OCI-LY3 (cell line): ENCODE measurements at regions not wholly inside any gene's neighbourhood (a gene's known extent, or its start where the extent isn't known, plus 50 kb on each side); places are given as distances from the start of the nearest gene placed in this dataset.
A peak's percentile ranks its signal among the peaks of the same experiment; 100 is the strongest.

Experiments
- H2AFZ ChIP-seq: fragments of 200-600, 300-600 bp; shearing (Covaris generic); 2 replicates; pipeline ENCODE4 v1.6.0; 2014; ENCODE audit warnings: antibody characterized with exemption, low read depth, low read length
- H3K27ac ChIP-seq: fragments of 200-600, 300-600 bp; sonication (generic); 2 replicates; pipeline ENCODE4 v1.5.1; 2014; ENCODE audit warnings: mild to moderate bottlenecking, low read length, moderate library complexity, mixed read lengths
- H3K27me3 ChIP-seq: fragments of 200-600, 300-600 bp; sonication (generic); 2 replicates; pipeline ENCODE4 v1.6.1; 2014; ENCODE audit warnings: low read depth, low read length, mixed read lengths
- H3K36me3 ChIP-seq: fragments of 200-600, 300-600 bp; sonication (generic); replicated peaks from 2 replicates; pipeline ENCODE3; 2014; ENCODE audit warnings: low read depth, low read length, mixed read lengths
- H3K4me1 ChIP-seq: fragments of 300-600, 200-600 bp; sonication (generic); 2 replicates; pipeline ENCODE4 v1.6.1; 2014; ENCODE audit warnings: low read length, mixed read lengths
- H3K4me2 ChIP-seq: fragments of 200-600, 300-600 bp; sonication (generic); 2 replicates; pipeline ENCODE4 v1.6.1; 2014; ENCODE audit warnings: low read length, mixed read lengths
- H3K4me3 ChIP-seq: fragments of 300-600, 200-600 bp; sonication (generic); 2 replicates; pipeline ENCODE4 v1.5.1; 2014; ENCODE audit warnings: antibody characterized with exemption, mild to moderate bottlenecking, low read length, moderate library complexity
- H3K79me2 ChIP-seq: fragments of 300-600, 200-600 bp; shearing (Covaris generic); 2 replicates; pipeline ENCODE4 v1.6.1; 2014; ENCODE audit warnings: mild to moderate bottlenecking, low read length, mixed read lengths
- H3K9ac ChIP-seq: fragments of 300-600, 200-600 bp; shearing (Covaris generic); 2 replicates; pipeline ENCODE4 v1.6.0; 2014; ENCODE audit warnings: mild to moderate bottlenecking, low read length, moderate library complexity
- H3K9me3 ChIP-seq: fragments of 200-600, 300-600 bp; shearing (Covaris generic); 2 replicates; pipeline ENCODE4 v1.6.1; 2014; ENCODE audit warnings: low read length, mixed read lengths; ENCODE audit not compliant: insufficient read depth
- H4K20me1 ChIP-seq: fragments of 200-600, 300-600 bp; sonication (generic); 2 replicates; pipeline ENCODE4 v1.6.1; 2016; ENCODE audit warnings: low read length, mixed read lengths; ENCODE audit not compliant: insufficient read depth
- CTCF ChIP-seq: fragments of 200-600, 300-600 bp; sonication (generic); IDR thresholded peaks from 2 replicates; pipeline ENCODE4 v1.5.1; 2014; ENCODE audit warnings: antibody characterized with exemption, low read length, low read depth
- EZH2phosphoT487 ChIP-seq: fragments of 200-600 bp; shearing (Covaris generic); IDR thresholded peaks from 2 replicates; pipeline ENCODE4 v1.6.1; 2018; ENCODE audit warnings: antibody characterized with exemption, mixed run types, low read depth

- H3K4me3 ChIP-seq, result no peak overlapping the region
- H4K20me1 ChIP-seq, result no peaks in the 10 kb centered on the region
- no peaks in the 10 kb centered on the region for H3K9me3 ChIP-seq
- H2AFZ ChIP-seq, result no peak overlapping the region
- H3K36me3 ChIP-seq, result no peaks in the 10 kb centered on the region
- no peaks in the 10 kb centered on the region for H3K79me2 ChIP-seq
- H3K27ac ChIP-seq, result no peak overlapping the region
- peaks cover 15% of the 10 kb centered on the region for H3K4me1 ChIP-seq
- no peak overlapping the region; the same call in 1 of the 2 replicates for H3K9ac ChIP-seq
- no peaks in the 10 kb centered on the region for H3K27me3 ChIP-seq
- H3K4me2 ChIP-seq, result peak overlapping the region; percentile 24; the same call in 1 of the 2 replicates
- TF ChIP-seq EZH2phosphoT487 (no peak), CTCF (no peak)
These were observed 144.5 kb downstream of the VEGFA start for GRCh38 chr6:43914272-43915147.

DNA sequence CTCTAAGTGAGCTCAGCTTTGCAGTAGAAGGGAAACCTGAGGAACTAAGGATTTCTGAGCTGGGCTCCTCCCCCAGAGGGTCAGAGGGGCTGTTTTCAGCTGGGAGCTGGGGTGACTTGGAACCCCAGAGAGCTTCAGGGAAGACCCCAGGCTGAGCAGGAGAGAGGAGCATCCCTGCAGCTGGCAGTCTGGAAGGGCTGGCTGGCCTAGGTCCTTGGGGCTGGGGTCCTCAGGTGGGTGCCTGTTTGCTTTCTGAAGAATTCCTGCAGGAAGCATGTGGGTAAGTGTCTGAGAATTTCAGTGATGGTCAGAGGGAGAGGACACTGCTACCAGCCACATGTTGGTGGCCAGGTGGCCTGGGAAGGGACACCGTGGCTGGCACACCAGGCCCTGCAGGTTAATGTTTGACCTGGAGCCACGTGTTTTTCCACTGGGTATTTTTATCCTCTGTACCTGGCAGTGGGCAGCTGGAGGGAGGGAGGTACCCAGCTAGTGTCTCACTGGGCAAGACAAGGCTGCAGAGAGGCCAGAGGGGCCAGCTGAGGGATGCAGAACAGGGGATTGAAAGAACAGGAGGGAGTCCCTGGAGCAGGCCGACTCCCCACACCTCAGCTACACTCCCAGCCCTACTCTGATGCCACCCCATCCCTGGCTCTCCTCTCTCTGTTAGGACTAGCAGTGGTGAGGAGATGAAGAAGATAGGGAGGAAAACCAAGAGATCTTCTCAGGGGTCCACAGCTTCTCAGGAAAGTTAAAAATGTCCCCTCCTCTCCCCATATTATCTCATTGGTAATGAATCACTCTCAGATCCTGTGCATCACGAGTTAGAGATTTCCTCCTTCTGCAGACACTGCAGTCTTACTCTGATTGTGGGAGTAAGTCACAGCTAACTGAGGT is 143.6 kb downstream of the VEGFA start:
- H3K79me2 ChIP-seq, result no peaks in the 10 kb centered on the region
- H3K36me3 ChIP-seq, result no peaks in the 10 kb centered on the region
- no peaks in the 10 kb centered on the region for H3K9me3 ChIP-seq
- no peak overlapping the region; the same call in 1 of the 2 replicates for H3K9ac ChIP-seq
- H3K4me3 ChIP-seq, result no peak overlapping the region
- TF ChIP-seq EZH2phosphoT487 (no peak), CTCF (no peak)
- H2AFZ ChIP-seq, result peak overlapping the region; percentile 19; the same call in 1 of the 2 replicates
- peak overlapping the region; percentile 24 for H3K4me2 ChIP-seq
- no peaks in the 10 kb centered on the region for H3K27me3 ChIP-seq
- H3K4me1 ChIP-seq, result peaks cover 15% of the 10 kb centered on the region
- H3K27ac ChIP-seq, result no peak overlapping the region
- no peaks in the 10 kb centered on the region for H4K20me1 ChIP-seq

GRCh38 chr6:43912598-43913371 is 142.8 kb downstream of the VEGFA start:
- no peaks in the 10 kb centered on the region for H3K36me3 ChIP-seq
- H3K4me2 ChIP-seq, result no peak overlapping the region; the same call in 1 of the 2 replicates
- no peak overlapping the region for H2AFZ ChIP-seq
- no peaks in the 10 kb centered on the region for H3K79me2 ChIP-seq
- no peaks in the 10 kb centered on the region for H4K20me1 ChIP-seq
- TF ChIP-seq CTCF (no peak), EZH2phosphoT487 (no peak)
- H3K27ac ChIP-seq, result no peak overlapping the region
- no peak overlapping the region for H3K9ac ChIP-seq
- no peaks in the 10 kb centered on the region for H3K9me3 ChIP-seq
- H3K4me3 ChIP-seq, result no peak overlapping the region
- peaks cover 15% of the 10 kb centered on the region for H3K4me1 ChIP-seq
- H3K27me3 ChIP-seq, result no peaks in the 10 kb centered on the region
